GM21526 (cell line): ENCODE measurements at regions not wholly inside any gene's neighbourhood (a gene's known extent, or its start where the extent isn't known, plus 50 kb on each side); places are given as distances from the start of the nearest gene placed in this dataset.
"Not testable (repeated sequence)": the region's sequence is repeated elsewhere in the genome, so short reads cannot be mapped to it uniquely, and the experiment has no call there.

ENCODE experiments used
- ATAC-seq: cut with Tn5 transposase; IDR thresholded peaks from one replicate; pipeline ENCODE4 v1.9.1; 2021; ENCODE audit warnings: moderate library complexity; ENCODE audit not compliant: unreplicated experiment, low FRiP score

- no peak for ATAC-seq
Measured at GRCh38 chr2:176779917-176780316, 432.7 kb upstream of the HNRNPA3 start.

DNA sequence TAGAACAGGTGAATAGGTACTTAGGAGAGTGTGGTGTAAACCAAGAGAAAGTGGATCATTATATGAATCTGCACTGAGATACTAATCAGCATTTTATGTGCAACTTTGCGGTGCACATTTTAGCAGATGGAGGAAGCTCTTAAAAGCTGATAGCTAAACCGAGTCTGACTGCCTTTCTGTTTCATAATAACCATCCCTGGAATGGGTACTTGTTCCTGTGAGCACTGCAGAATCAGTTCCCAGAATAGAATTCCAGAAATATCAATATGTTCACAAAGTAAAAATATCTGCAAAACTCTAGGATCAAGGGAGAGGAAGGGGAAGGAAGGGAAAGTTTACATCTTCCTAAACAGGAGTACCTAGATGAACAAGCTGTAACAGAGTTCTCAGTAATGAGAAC, 432.2 kb upstream of the HNRNPA3 start:
- no peak for ATAC-seq

DNA sequence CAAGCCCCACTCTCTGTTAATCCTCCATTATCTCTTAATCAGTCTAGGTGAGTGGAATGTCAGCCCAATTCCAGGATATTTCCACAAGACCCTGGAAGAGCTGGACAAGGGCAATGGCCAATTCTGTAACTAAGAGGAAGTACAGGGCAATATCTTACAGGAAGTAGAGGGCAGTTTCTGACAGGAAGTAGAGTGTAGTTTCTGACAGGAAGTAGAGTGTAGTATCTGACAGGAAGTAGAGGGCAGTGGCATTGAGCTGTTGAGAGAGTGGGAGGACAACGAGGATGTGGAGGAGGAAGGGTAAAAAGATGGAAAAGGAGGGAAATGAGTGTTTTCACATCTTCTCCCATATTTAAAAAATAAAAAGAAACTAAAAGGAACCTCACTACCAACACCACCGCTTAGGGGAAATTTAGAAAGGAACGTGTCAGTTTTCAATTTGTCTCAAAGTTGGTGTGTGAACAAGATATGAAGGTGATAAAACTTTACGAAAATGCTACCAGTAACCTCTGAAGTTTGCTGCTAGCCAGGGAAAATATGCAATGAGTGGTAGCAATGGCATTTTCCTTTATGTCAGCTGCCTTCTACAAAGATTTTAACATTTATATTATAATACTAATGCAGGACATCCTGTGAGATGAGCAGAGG, 430.9 kb upstream of the HNRNPA3 start:
- ATAC-seq: no peak

DNA sequence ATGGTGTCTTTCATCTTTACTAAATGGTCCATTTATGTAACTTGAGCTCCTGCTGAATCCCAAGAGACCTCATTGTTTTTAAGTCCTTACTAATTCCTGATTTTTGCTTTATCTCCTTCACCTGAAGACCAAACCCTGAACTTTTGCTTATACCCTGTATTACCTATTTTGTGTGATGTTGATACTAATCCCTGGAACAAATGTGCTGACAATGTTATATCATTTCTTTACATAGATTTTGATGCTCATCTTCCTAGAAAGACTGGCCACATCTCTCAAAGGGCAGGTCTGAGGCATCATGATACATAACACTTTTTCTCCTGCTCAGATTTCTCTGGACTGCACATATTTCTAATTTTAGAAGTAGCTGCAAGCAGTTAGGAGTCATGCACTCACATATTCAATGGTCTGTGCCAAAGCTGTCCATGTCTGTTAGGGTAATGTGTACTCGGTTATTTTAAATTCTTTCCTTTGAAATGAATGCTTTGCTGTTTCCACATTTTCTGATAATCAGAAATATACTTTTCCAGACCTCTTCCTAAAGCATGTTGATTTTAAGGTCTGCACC, 427.9 kb upstream of the HNRNPA3 start:
- ATAC-seq: no peak

DNA sequence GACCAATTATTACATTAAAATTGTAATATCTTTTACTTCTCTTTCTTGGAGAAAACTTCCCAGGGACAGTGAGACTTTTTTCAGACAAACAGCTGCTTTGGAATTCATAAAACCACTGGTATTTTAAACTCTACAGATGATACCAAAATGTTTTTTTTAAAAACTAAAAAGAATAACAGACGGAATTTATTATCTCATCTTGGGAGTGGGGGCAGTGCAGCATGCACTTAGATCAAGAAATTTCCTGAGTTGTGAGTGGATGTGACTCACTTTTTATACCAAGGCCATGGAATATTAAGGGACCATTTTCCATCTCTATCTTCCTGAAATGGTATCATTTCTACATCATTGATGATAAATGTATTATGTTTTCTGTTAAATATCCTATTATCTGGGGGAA, 422.8 kb upstream of the HNRNPA3 start:
- ATAC-seq: no peak

GRCh38 chr2:176790468-176790867, 422.1 kb upstream of the HNRNPA3 start:
- ATAC-seq: no peak

DNA sequence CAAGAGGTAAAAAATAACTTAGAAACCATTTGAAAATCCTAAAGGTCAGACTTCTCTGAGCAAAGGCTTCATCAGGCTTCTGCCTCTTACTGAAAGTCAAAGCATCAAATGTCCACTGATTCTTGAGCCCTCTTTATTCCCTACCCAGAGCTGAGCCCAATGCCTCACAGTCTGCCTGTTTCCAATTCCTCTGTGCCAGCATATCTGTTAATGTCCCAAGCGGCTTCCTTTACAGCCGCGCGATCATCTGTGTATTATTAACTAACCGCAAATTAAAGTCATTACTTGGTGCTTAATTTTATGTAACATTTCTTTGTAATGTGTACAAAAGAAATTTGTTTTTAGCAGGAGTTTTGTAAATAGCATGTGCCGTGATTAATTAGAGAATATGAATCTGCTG, 418.8 kb upstream of the HNRNPA3 start:
- ATAC-seq: no peak

- ATAC-seq: no peak
Measured at GRCh38 chr2:176794392-176794791, 418.2 kb upstream of the HNRNPA3 start.

DNA sequence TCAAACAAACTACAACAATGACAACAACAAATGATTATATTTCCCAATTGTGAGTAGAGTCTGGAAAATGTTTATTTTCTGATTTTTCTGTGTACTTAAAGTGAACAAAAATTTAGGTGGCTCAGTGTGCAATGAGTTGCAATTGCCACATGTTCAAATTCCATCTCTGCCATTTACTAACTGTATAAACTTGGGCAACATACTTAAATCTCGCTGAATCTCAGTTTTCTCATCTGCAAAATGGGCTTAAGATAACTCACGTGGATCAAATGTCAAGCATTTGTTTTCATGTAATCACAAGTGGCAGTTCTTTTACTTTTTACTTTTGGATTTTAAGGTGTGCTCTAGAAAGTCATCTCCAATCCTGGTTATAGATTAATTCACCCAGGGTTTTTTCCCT, 416.8 kb upstream of the HNRNPA3 start:
- no peak for ATAC-seq

GRCh38 chr2:176796677-176797076, 415.9 kb upstream of the HNRNPA3 start:
- not testable (repeated sequence) for ATAC-seq

- ATAC-seq: no peak
Measured at GRCh38 chr2:176804392-176804791, 408.2 kb upstream of the HNRNPA3 start.

DNA sequence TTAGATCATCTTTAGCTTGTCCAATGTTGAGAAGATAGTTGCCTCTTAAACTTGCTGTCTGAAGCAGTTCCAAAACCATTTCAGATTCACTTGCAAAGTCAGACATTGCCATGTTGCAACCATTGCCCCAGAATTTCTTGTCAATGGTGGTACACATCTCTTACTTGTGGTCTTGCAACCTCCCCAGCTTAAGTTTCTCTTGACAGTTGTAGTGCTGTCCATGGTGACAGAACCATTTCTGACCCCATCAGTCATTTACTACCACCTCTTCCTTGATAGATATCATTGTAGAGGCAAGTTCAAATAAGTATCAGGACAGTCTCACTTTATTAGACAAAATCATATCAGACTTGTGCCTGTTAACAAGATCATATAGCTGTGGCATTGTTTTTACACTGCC, 407.2 kb upstream of the HNRNPA3 start:
- ATAC-seq: no peak

DNA sequence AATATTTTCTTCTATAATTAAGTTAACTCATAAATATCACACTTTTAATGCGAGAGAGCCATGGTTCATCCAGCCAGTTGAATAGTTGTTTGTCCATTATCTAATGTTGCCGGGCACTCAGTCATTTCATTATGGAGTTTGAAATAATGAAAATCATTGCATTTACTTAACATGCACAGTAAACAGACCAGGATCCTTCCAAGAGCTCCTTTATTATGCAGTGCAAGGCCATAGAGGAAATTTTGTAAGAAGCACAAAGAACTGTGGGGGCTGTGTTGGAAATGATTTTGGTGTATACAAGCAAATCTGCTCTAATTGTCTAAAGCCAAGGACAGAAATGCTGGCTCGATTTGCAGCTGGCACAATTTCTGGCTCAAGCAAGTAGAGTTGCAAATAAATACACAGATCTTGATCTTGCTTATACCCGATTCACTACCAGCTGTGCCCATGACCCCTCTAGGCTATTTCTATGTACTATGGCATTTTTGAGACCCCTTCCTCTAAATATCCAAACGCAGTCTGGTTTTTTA, 400.3 kb upstream of the HNRNPA3 start:
- ATAC-seq: no peak

GRCh38 chr2:176813156-176813555, 399.4 kb upstream of the HNRNPA3 start:
- ATAC-seq: no peak

DNA sequence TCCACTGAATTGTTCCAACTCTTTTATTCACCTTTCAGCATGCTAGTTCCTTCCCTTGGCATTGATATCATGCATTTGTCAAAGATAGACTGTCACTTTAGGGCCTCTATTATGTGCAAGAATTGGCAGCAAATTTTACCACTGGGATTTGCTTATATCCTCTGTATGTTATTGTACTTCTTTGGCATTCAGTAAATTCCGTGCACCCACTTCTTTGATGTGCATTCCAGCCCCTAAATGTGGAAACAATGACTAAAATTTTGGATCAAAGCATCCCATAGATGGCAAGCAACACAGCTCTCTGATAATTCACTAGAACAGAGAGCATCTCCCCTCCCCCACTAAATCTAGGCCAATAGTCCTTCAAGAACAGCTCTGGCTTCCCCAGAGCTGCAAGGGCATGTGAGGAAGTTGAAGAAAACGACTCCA, 399.0 kb upstream of the HNRNPA3 start:
- ATAC-seq: no peak

GRCh38 chr2:176814274-176814673, 398.3 kb upstream of the HNRNPA3 start:
- ATAC-seq: no peak

DNA sequence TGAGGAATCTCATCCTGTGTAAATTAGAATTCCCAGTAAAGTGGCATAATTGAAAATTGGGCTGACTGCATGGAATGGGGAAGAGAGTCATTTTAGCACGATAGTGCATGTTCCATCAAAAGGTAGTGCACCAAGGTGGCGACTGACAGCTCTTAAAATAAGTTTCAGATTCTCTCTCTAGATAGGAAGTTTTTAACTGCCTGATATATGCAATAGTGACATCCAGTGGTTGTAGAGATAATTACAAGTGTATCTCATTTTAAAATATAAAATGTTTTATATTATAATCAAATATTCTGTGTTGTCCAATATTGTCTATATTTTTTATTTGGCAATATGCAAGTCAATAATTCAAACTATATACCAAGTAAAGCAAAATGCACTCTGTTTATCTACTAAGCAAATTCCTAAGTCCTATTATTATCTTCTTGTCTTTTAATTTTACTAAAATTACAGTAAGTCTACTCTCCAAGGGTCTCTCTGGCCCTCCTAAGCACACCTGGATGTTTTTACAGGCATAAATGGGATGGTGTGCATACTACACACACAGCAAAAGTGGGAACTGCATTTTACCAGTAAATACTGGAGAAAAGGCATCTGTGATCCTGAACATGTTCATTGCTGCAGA, 397.7 kb upstream of the HNRNPA3 start:
- ATAC-seq: no peak

DNA sequence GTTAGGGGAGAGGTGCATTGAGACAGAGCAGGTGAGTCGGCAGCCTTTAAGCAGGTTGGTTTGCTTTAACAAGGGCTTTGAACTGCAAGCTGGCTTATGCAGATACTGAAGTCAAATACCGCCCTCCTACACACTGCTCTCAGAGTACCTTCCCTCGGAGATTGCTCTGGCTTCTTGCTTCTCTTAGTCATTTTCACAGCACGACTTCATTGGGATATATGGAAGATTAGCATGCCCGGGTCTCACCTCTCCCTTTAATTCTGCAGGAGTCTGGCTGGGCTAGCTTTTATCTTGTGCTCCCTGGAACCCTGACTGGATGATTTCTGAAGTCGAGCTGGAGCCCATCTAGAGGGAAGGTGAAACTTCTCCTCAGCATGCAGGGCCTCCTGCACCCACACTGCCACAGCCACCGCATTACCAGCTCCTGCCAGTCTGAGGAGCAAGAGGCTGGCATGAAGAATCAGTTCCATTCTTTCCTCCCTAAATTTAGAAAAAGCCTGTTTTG, 395.5 kb upstream of the HNRNPA3 start:
- no peak for ATAC-seq

- ATAC-seq: no peak
Measured at GRCh38 chr2:176818076-176818475, 394.5 kb upstream of the HNRNPA3 start.

DNA sequence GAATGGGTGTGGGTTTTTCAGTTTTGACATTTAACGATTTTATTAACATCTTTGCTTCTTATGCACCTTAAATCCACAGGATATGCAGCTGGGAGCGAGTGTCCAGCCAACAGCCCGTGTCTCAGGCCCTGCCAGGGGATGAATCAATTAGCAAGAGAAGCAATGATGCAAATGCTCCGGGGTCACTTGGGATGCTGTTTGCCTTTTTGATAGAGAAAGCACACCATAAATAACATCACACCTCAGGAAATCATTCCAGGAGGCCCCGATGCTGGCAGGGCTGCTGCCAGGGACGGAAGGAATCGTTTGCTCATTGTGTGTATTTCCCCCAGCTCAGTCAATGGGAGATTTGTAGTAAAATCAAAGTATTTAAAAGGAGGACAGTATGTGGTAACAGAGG, 394.0 kb upstream of the HNRNPA3 start:
- ATAC-seq: no peak

DNA sequence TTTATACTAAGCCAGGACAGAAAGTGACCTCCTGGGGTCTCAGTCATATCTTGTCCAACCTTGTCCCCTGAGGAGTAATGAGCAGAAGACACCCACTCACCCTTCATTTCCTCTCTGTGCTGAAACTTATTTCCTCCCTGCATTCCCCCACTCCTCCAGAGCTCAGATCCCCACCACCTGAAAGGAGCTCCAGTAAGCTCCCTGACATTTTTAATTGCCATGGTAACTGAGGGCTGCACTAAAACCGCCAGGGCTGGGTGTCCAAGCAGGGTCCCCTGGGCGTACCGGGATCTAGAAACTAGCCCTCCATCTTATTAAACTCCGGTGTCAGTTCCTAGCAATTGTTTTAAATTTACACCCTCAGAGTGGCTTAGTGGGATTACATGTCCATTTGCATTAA, 393.3 kb upstream of the HNRNPA3 start:
- no peak for ATAC-seq
